ENCODE measurements at regions not wholly inside any gene's neighbourhood (a gene's known extent, or its start where the extent isn't known, plus 50 kb on each side); places are given as distances from the start of the nearest gene placed in this dataset.
"Not testable (repeated sequence)": the region's sequence is repeated elsewhere in the genome, so short reads cannot be mapped to it uniquely, and the experiment has no call there.

GRCh38 chrX:5695971-5696370 lies 532.7 kb downstream of the NLGN4X start:
- no peak for DNase-seq (ENCODE audit: low read depth)

DNA sequence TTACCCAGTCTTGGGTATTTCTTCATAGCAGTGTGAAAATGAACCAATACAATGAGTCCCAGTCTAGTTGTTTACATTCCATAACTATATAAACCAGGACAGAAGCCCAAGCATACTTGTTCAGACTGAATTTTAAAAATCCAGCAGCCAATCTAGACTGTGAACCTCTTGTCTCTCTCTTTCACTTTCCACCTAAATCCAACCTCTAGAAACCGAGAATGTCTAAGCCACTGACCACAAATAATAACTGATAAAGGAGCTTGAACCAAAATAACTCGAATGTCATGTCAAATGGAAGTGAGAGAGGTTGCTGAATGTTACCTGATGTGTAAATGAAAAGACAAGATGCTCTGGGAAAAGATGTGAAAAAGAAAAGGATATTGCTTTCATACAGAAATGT lies 544.7 kb downstream of the NLGN4X start:
- DNase-seq (ENCODE audit: low read depth) = no peak

GRCh38 chrX:5681159-5681558 lies 547.5 kb downstream of the NLGN4X start:
- DNase-seq (ENCODE audit: low read depth) = peak; percentile 0

DNA sequence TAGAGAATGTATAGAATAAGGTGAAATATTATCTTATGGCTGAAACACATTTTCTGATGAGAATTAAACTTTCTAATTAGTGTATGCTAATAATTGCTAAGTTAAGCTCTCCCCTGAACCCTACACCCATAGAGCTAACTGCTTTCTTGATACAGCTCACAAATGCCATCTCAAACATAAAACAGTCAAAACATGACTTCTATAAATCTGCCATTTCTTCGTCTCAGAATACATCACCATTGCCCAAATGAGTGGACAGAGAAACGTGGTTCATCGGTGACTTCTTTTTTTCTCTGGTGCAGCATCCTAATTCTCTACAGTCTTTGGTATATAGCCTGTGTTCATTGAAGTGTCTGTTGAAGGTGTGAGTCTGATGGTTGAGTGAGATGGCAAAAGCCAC lies 554.6 kb downstream of the NLGN4X start:
- no peak for DNase-seq (ENCODE audit: low read depth)

DNA sequence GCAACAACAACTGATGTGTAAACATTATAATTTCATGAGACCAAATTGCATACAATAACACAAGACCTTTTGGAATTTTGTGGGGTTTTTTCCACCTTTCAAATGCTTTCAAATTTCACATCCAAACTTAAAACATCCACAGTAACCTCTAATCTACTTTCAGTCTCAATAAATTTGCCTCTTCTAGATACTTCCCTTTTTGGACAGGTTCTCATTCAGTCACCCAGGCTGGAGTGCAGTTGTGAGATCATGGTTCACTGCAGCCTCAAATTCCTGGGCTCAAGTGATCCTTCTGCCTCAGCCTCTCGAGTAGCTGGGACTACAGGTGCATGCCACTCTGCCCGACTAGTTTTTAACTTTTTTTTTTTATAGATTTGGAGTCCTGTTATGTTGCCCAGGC lies 556.6 kb downstream of the NLGN4X start:
- no peak for DNase-seq (ENCODE audit: low read depth)

GRCh38 chrX:5666689-5667088 lies 562.0 kb downstream of the NLGN4X start:
- DNase-seq (ENCODE audit: low read depth) = not testable (repeated sequence)

DNA sequence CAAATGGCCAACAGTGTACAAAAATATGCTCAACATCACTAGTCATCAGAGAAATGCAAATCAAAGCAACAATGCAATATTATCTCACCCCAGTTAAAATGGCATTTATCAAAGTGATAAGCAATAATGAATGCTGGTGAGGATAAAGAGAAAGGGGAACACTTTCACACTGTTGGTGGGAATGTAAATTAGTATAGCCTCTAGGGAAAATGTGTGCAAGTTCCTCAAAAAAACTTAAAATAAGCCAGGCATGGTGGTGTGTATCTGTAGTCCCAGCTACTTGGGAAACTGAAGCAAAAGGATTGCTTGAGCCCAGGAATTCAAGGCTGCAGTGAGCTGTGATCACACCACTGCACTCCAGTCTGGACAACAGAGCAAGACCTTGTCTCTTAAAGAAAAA lies 572.1 kb downstream of the NLGN4X start:
- DNase-seq (ENCODE audit: low read depth) = no peak

- no peak for DNase-seq (ENCODE audit: low read depth)
Observed at GRCh38 chrX:5650904-5651303, 577.8 kb downstream of the NLGN4X start.

- DNase-seq (ENCODE audit: low read depth) = no peak
Observed at GRCh38 chrX:5648941-5649568, 579.6 kb downstream of the NLGN4X start.

GRCh38 chrX:5646818-5647217 lies 581.8 kb downstream of the NLGN4X start:
- DNase-seq (ENCODE audit: low read depth) = no peak

GRCh38 chrX:5644776-5645175 lies 583.9 kb downstream of the NLGN4X start:
- no peak for DNase-seq (ENCODE audit: low read depth)

GRCh38 chrX:5640071-5640470 lies 588.6 kb downstream of the NLGN4X start:
- DNase-seq (ENCODE audit: low read depth) = no peak

DNA sequence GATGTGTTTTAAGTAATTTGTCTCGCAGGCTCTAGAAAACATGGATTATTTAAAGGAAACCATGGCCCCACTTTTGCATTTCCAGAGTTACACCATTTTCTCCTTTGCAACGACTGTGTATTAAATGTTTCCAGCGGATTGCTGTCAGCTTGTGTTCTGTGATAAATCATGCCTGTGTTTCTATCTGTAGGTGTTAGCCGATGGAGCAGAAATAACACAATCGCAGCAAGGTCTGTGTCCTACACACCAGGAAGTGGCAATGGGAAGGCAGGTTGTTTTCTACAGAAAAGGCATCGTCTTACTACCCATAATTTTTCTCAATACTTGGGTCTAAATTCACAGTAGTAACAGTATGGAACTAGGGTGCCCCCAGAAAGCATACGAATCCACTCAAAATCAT lies 590.1 kb downstream of the NLGN4X start:
- no peak for DNase-seq (ENCODE audit: low read depth)

DNA sequence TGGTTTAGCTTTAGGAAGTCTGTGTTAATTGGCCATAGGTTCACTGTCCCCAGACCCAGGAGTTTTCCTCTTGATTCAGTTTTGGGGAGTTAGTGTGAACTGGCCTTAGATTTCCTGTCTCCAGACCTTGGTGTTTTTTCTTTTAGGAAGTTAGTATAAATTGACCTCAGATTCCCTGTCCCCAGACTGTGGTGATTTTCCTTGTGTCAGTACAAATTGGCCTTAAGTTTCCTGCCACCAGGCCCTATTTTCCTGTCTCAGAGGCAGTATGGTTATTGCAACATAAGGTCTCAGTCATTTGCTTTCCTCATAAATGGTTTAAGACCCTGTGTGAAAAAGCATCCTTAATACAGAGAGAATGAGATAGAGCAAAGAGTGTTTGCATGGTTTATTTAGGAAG lies 595.8 kb downstream of the NLGN4X start:
- DNase-seq (ENCODE audit: low read depth) = no peak

DNA sequence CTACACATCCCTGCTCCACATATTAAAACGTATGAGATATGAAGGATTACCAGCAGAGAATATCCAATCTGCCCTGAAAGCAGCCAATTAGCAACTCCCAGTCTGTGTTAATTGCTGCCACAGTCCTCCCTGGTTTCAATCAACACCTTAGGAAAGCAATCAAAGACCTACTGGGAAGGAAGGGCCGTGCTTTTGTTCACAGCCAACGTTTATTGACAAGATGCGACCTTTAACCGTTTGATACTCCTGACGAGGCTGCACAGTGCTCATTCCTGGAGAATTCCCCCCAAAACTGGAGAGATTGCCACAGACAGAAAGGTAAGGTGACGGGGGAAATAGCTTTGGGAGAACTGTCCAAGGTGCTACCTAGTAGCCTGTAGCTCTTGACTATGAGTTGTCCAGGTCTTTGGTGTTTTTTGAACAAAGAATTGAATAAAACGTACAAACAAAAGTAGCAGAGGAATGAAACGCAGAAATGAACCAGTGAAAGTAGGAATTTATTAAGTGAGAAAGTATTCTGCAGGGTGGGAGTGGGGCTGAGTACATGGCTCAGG lies 596.5 kb downstream of the NLGN4X start:
- no peak for DNase-seq (ENCODE audit: low read depth)

DNA sequence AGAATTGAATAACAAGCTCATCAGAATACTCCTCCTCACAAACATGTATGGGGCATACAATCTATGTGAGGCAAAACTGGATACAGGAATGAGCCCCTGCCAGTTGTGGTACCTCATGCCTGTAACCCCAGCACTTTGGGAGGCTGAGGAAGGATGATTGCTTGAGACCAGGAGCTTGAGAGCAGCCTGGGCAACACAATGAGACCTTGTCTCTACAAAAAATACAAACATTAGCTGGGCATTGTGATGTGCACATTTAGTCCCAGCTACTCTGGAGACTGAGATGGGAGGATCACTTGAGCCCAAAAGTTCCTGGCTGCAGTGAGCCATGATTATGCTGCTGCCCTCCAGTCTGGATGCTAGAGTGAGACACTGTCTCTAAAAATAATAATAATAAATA lies 611.0 kb downstream of the NLGN4X start:
- DNase-seq (ENCODE audit: low read depth) = no peak

- no peak for DNase-seq (ENCODE audit: low read depth)
Observed at GRCh38 chrX:5595570-5595969, 633.1 kb downstream of the NLGN4X start.

DNA sequence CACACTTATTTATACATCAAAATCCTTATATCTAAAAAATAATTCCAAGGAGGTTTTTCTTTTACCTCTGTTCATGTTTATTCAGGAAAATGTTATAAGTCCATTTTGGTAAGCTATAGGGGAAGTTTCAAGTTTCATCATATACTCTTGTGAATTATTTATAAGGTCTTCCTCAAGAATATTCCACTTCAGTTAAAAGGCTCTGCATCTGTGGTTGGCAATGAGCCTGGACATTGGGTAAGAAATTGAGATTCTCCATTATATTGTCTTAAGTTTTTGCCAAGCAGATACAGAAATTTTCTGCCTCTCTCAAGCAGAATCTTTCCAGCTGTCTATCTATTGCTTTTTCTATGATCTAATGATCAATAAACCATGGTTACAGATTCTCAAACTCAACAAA lies 641.9 kb downstream of the NLGN4X start:
- DNase-seq (ENCODE audit: low read depth) = no peak

DNA sequence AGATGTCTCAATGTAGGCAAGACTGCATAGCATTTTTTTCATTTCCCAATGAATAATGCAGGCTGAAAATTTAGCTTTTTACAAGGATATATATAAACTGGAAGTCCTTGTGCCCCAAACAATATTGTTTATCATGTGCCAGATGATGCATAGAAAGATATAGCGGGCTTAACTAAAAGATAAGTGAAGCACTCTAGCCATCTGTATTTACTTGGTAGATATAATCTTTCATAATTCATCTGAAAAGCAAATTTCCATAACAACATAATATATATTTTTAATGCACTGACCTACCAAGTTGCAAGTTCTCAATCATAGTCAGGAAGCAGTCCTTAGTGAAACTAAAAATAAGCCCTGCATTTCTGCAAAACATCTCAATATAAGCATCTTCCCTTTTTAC lies 653.3 kb downstream of the NLGN4X start:
- no peak for DNase-seq (ENCODE audit: low read depth)

DNA sequence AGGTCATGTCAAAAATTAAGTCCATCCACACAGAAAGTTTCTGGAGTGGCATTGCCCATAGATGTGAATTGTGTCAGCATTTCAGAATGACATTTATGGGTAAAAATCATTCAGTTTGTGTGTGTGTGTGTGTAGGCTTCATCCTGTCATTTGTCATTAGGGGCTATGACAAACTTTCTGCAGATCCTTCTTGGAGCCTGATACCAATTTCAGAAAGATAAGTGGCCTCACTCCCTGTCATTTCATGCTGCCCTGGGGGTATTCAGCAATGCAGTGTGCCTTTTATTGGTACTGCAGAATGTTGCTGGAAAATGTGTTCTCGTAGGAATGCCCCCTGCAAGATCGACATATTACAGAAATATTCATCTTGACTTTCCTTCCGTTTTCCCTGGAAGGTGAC lies 659.7 kb downstream of the NLGN4X start:
- no peak for DNase-seq (ENCODE audit: low read depth)

GRCh38 chrX:5559386-5559785 lies 669.3 kb downstream of the NLGN4X start:
- DNase-seq (ENCODE audit: low read depth) = no peak

DNA sequence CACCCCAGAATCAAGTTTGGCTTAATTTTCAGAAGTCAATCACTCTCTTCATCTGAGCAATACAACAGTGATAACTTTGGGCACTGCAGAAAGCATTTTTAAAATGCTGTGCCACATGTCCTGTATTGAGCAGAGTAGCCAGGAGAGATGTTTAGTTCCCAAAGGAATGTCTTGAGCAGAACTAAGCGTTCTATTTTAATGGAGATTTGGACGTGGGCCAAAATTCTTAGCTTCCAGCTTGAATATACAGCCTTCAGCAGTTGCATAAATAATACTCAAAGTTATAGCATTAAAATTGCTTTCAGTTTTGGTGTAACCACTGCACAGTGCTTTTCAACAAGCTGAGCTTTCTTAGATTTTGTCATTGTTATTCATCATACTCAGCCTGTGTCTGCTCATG lies 679.2 kb downstream of the NLGN4X start:
- DNase-seq (ENCODE audit: low read depth) = no peak

- no peak for DNase-seq (ENCODE audit: low read depth)
Observed at GRCh38 chrX:5537098-5537497, 691.6 kb downstream of the NLGN4X start.

DNA sequence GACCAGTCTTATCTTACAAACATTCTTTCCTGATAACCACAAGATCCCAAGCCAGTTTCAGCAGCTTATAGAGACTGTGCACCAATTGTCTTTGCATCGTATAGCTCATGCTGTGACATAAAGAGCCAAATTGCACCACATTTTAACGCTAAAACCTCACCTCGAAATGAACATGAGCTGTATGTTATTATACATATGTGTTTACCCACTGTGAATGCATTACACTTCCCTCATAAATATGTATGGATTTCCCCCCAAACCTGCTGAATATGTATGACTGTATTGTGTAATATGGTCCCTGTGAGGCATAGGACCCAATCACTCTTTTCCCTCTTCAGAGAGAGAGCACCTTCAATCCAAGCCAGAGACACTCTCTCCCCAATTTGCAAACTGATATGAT lies 692.4 kb downstream of the NLGN4X start:
- no peak for DNase-seq (ENCODE audit: low read depth)

GRCh38 chrX:5528057-5528456 lies 700.6 kb downstream of the NLGN4X start:
- no peak for DNase-seq (ENCODE audit: low read depth)

Data from ELR (cell line).